HEK293 (cell line): ENCODE measurements at regions not wholly inside any gene's neighbourhood (a gene's known extent, or its start where the extent isn't known, plus 50 kb on each side); places are given as distances from the start of the nearest gene placed in this dataset.
A peak's percentile ranks its signal among the peaks of the same experiment; 100 is the strongest.

Source experiments
- CTCF ChIA-PET: fragments of 350-600 bp; formaldehyde crosslinking; extraction: SDS; loops from one replicate; lab custom pipeline; 2021; ENCODE audit warnings: antibody characterized with exemption; lab: Yijun Ruan, JAX
- POLR2A ChIA-PET: fragments of 300-600 bp; formaldehyde crosslinking; extraction: SDS; loops from one replicate; lab custom pipeline; 2020; ENCODE audit warnings: antibody characterized with exemption, inconsistent platforms; lab: Yijun Ruan, JAX
- H3K27ac ChIP-seq: fragments of 200-500 bp; sonication (Bioruptor generic); 2 replicates; pipeline ENCODE4 v1.5.1; 2014; ENCODE audit warnings: low read depth, low read length, control low read depth, inconsistent platforms; ENCODE audit errors: extremely low read depth
- H3K36me3 ChIP-seq, 2 experiments: fragments of 200-500 bp in 1 of 2; sonication (Bioruptor generic) in 1 of 2; 1 replicate in 1 of 2; 2 replicates in 1 of 2; pipeline ENCODE4 v1.5.1; 2014 to 2017; ENCODE audit warnings: inconsistent platforms in 2 of 2, low read length in 2 of 2; ENCODE audit not compliant: control insufficient read depth in 2 of 2, insufficient read depth in 1 of 2
- H3K4me1 ChIP-seq: fragments of 200-500 bp; sonication (Bioruptor generic); 2 replicates; pipeline ENCODE4 v1.5.1; 2014; ENCODE audit warnings: mild to moderate bottlenecking, low read length, inconsistent platforms; ENCODE audit not compliant: control insufficient read depth, insufficient read depth
- H3K4me3 ChIP-seq: 2 replicates; pipeline ENCODE4 v1.5.1; 2011; ENCODE audit warnings: low read depth, mild to moderate bottlenecking, control low read depth, low read length, moderate library complexity
- H3K9me3 ChIP-seq: fragments of 200-500 bp; sonication (Bioruptor generic); 2 replicates; pipeline ENCODE4 v1.5.1; 2014; ENCODE audit warnings: low read depth, low read length, inconsistent platforms; ENCODE audit not compliant: control insufficient read depth, insufficient read depth
- GLI2 ChIP-seq: fragments of 450-650 bp; formaldehyde crosslinking; IDR thresholded peaks from 2 replicates; pipeline ENCODE4; 2017; ENCODE audit warnings: missing biosample characterization, missing genetic modification characterization, low read depth, borderline replicate concordance
- RBAK ChIP-seq: fragments of 450-650 bp; formaldehyde crosslinking; IDR thresholded peaks from 2 replicates; pipeline ENCODE4 v1.5.1; 2016; ENCODE audit warnings: missing biosample characterization, missing genetic modification characterization
- SCRT1 ChIP-seq: fragments of 450-650 bp; formaldehyde crosslinking; IDR thresholded peaks from 2 replicates; pipeline ENCODE4 v1.5.1; 2016; ENCODE audit warnings: missing biosample characterization, missing genetic modification characterization, borderline replicate concordance
- ZBTB17 ChIP-seq: fragments of 450-650 bp; formaldehyde crosslinking; IDR thresholded peaks from 2 replicates; pipeline ENCODE4 v1.5.1; 2016; ENCODE audit warnings: missing biosample characterization, missing genetic modification characterization
- ZBTB6 ChIP-seq: fragments of 450-650 bp; formaldehyde crosslinking; IDR thresholded peaks from 2 replicates; pipeline ENCODE4 v1.5.1; 2017; ENCODE audit warnings: missing biosample characterization, missing genetic modification characterization
- ZNF10 ChIP-seq: fragments of 450-650 bp; formaldehyde crosslinking; IDR thresholded peaks from 2 replicates; pipeline ENCODE4 v1.5.1; 2017; ENCODE audit warnings: missing biosample characterization, missing genetic modification characterization
- ZNF157 ChIP-seq: fragments of 450-650 bp; formaldehyde crosslinking; IDR thresholded peaks from 2 replicates; pipeline ENCODE4 v1.5.1; 2016; ENCODE audit warnings: missing biosample characterization, missing genetic modification characterization
- ZNF16 ChIP-seq: fragments of 450-650 bp; formaldehyde crosslinking; IDR thresholded peaks from 2 replicates; pipeline ENCODE4 v1.5.1; 2016; ENCODE audit warnings: low read depth, missing biosample characterization, missing genetic modification characterization
- ZNF18 ChIP-seq: fragments of 450-650 bp; formaldehyde crosslinking; IDR thresholded peaks from 2 replicates; pipeline ENCODE4 v1.5.1; 2016; ENCODE audit warnings: missing biosample characterization, missing genetic modification characterization
- ZNF211 ChIP-seq: fragments of 450-650 bp; formaldehyde crosslinking; IDR thresholded peaks from 2 replicates; pipeline ENCODE4 v1.5.1; 2016; ENCODE audit warnings: low read depth, missing biosample characterization, missing genetic modification characterization
- ZNF239 ChIP-seq: fragments of 450-650 bp; formaldehyde crosslinking; IDR thresholded peaks from 2 replicates; pipeline ENCODE4 v1.5.1; 2016; ENCODE audit warnings: missing biosample characterization, missing genetic modification characterization
- ZNF292 ChIP-seq: fragments of 450-650 bp; formaldehyde crosslinking; IDR thresholded peaks from 2 replicates; pipeline ENCODE4 v1.5.1; 2016; ENCODE audit warnings: low read depth, missing biosample characterization, missing genetic modification characterization, borderline replicate concordance
- ZNF324 ChIP-seq: fragments of 450-650 bp; formaldehyde crosslinking; IDR thresholded peaks from 2 replicates; pipeline ENCODE4 v1.5.1; 2016; ENCODE audit warnings: missing biosample characterization, missing genetic modification characterization
- ZNF555 ChIP-seq: fragments of 450-650 bp; formaldehyde crosslinking; conservative IDR thresholded peaks from 2 replicates; pipeline ENCODE4 v1.5.1; 2017; ENCODE audit warnings: missing biosample characterization, mild to moderate bottlenecking, missing genetic modification characterization, inconsistent platforms
- ZNF561 ChIP-seq: fragments of 450-650 bp; IDR thresholded peaks from 2 replicates; pipeline ENCODE4 v1.5.1; 2018; ENCODE audit warnings: missing biosample characterization, missing genetic modification characterization, borderline replicate concordance
- ZNF645 ChIP-seq: fragments of 450-650 bp; formaldehyde crosslinking; IDR thresholded peaks from 2 replicates; pipeline ENCODE4; 2016; ENCODE audit warnings: missing biosample characterization, missing genetic modification characterization
- ZNF654 ChIP-seq: fragments of 450-650 bp; formaldehyde crosslinking; IDR thresholded peaks from 2 replicates; pipeline ENCODE4 v1.5.1; 2016; ENCODE audit warnings: low read depth, missing biosample characterization, missing genetic modification characterization
- ZNF701 ChIP-seq: fragments of 450-650 bp; formaldehyde crosslinking; IDR thresholded peaks from 2 replicates; pipeline ENCODE4 v1.5.1; 2016; ENCODE audit warnings: missing biosample characterization, missing genetic modification characterization
- ZNF837 ChIP-seq: fragments of 450-650 bp; formaldehyde crosslinking; IDR thresholded peaks from 2 replicates; pipeline ENCODE4 v1.5.1; 2016; ENCODE audit warnings: missing biosample characterization, missing genetic modification characterization

GRCh38 chr12:91769736-91770135, 375.9 kb downstream of the BTG1 start:
- no peak overlapping the region for H3K27ac ChIP-seq
- no peaks in the 10 kb centered on the region for H3K36me3 ChIP-seq
- no peaks in the 10 kb centered on the region for H3K9me3 ChIP-seq
- POLR2A ChIA-PET = no interaction called here
- CTCF ChIA-PET = no interaction called here
- TF ChIP-seq ZBTB6 (tag by site-specific recombination) = no peak
- TF ChIP-seq, all 188 proteins: peak for 0
- Histone ChIP-seq H3K4me3 (no peak overlapping the region), H3K4me1 (no peaks in the 10 kb centered on the region)

- Histone ChIP-seq H3K4me1 (no peaks in the 10 kb centered on the region), H3K4me3 (no peak overlapping the region), H3K27ac (no peak overlapping the region), H3K36me3 (no peaks in the 10 kb centered on the region), H3K9me3 (no peaks in the 10 kb centered on the region)
- TF ChIP-seq ZBTB17 (no peak), ZNF157 (tag by site-specific recombination) (no peak), ZNF10 (tag by site-specific recombination) (peak; percentile 86)
- CTCF ChIA-PET = no interaction called here
- POLR2A ChIA-PET = no interaction called here
Measured at GRCh38 chr12:91767237-91767636, 378.4 kb downstream of the BTG1 start.

GRCh38 chr12:91766454-91766853, 379.2 kb downstream of the BTG1 start:
- H3K4me1 ChIP-seq = no peaks in the 10 kb centered on the region
- no peaks in the 10 kb centered on the region for H3K9me3 ChIP-seq
- POLR2A ChIA-PET = no interaction called here
- no peaks in the 10 kb centered on the region for H3K36me3 ChIP-seq
- H3K27ac ChIP-seq = no peak overlapping the region
- TF ChIP-seq SCRT1 (tag by site-specific recombination) (no peak), ZNF16 (no peak), RBAK (no peak), ZNF324 (tag by site-specific recombination) (no peak), ZNF837 (no peak), ZNF561 (tag by site-specific recombination) (no peak), ZNF701 (tag by site-specific recombination) (no peak), ZNF654 (tag by site-specific recombination) (no peak), GLI2 (tag by site-specific recombination) (no peak), ZNF645 (tag by site-specific recombination) (no peak), ZNF555 (tag by site-specific recombination) (no peak), ZNF211 (no peak), ZNF18 (tag by site-specific recombination) (no peak), ZNF292 (tag by site-specific recombination) (no peak), ZNF239 (tag by site-specific recombination) (no peak)
- CTCF ChIA-PET = interaction anchor here (0.8 kb wide), 1 partner anchor 45 kb away, joined by 5 read pairs; no protein-coding TSS in a partner anchor
- H3K4me3 ChIP-seq = no peak overlapping the region
